GM18519 (cell line): ENCODE measurements at regions not wholly inside any gene's neighbourhood (a gene's known extent, or its start where the extent isn't known, plus 50 kb on each side); places are given as distances from the start of the nearest gene placed in this dataset.

ENCODE experiments used
- ATAC-seq: cut with Tn5 transposase; IDR thresholded peaks from one replicate; pipeline ENCODE4 v1.9.1; 2021; ENCODE audit warnings: mild to moderate bottlenecking, moderate library complexity; ENCODE audit not compliant: unreplicated experiment, low FRiP score

GRCh38 chr18:11324956-11325882 is 175.8 kb upstream of the PIEZO2 start:
- peak; percentile 91 for ATAC-seq

GRCh38 chr18:11324510-11324909 is 175.1 kb upstream of the PIEZO2 start:
- no peak for ATAC-seq

- ATAC-seq, result no peak
Measured at GRCh38 chr18:11323359-11323819, 174.0 kb upstream of the PIEZO2 start.

- no peak for ATAC-seq
Measured at GRCh38 chr18:11322716-11323115, 173.3 kb upstream of the PIEZO2 start.

GRCh38 chr18:11322006-11322405 is 172.6 kb upstream of the PIEZO2 start:
- no peak for ATAC-seq

- no peak for ATAC-seq
Measured at GRCh38 chr18:11320986-11321385, 171.6 kb upstream of the PIEZO2 start.

- no peak for ATAC-seq
Measured at GRCh38 chr18:11316546-11316945, 167.2 kb upstream of the PIEZO2 start.

GRCh38 chr18:11310476-11311086 is 161.2 kb upstream of the PIEZO2 start:
- ATAC-seq, result no peak

- ATAC-seq, result no peak
Measured at GRCh38 chr18:11309172-11309571, 159.8 kb upstream of the PIEZO2 start.

- no peak for ATAC-seq
Measured at GRCh38 chr18:11308499-11308898, 159.1 kb upstream of the PIEZO2 start.

- ATAC-seq, result no peak
Measured at GRCh38 chr18:11307716-11308115, 158.3 kb upstream of the PIEZO2 start.

GRCh38 chr18:11305507-11305906 is 156.1 kb upstream of the PIEZO2 start:
- ATAC-seq, result no peak

GRCh38 chr18:11304928-11305327 is 155.6 kb upstream of the PIEZO2 start:
- no peak for ATAC-seq

GRCh38 chr18:11296946-11297345 is 147.6 kb upstream of the PIEZO2 start:
- no peak for ATAC-seq

- no peak for ATAC-seq
Measured at GRCh38 chr18:11293794-11294193, 144.4 kb upstream of the PIEZO2 start.

GRCh38 chr18:11290786-11291185 is 141.4 kb upstream of the PIEZO2 start:
- no peak for ATAC-seq

- no peak for ATAC-seq
Measured at GRCh38 chr18:11289248-11289647, 139.9 kb upstream of the PIEZO2 start.

- no peak for ATAC-seq
Measured at GRCh38 chr18:11288401-11288800, 139.0 kb upstream of the PIEZO2 start.

- no peak for ATAC-seq
Measured at GRCh38 chr18:11286431-11286830, 137.1 kb upstream of the PIEZO2 start.

GRCh38 chr18:11284811-11285210 is 135.4 kb upstream of the PIEZO2 start:
- ATAC-seq, result no peak

GRCh38 chr18:11284349-11284748 is 135.0 kb upstream of the PIEZO2 start:
- no peak for ATAC-seq
